SK-N-SH (cell line): ENCODE measurements at regions not wholly inside any gene's neighbourhood (a gene's known extent, or its start where the extent isn't known, plus 50 kb on each side); places are given as distances from the start of the nearest gene placed in this dataset.

Source experiments
- CTCF ChIP-seq: fragments of 200-600 bp; sonication (generic); IDR thresholded peaks from 2 replicates; pipeline ENCODE4 v1.6.1; 2017; ENCODE audit warnings: antibody characterized with exemption, mild to moderate bottlenecking, moderate library complexity
- EZH2phosphoT487 ChIP-seq: fragments of 200-600 bp; sonication (generic); IDR thresholded peaks from 2 replicates; pipeline ENCODE4 v1.6.1; 2017; ENCODE audit warnings: low read depth, mixed run types, mild to moderate bottlenecking, antibody characterized with exemption, moderate library complexity, borderline replicate concordance
- POLR2AphosphoS5 ChIP-seq: IDR thresholded peaks from 2 replicates; pipeline ENCODE4 v1.6.1; 2012; ENCODE audit warnings: low read depth, low read length
- ZBTB33 ChIP-seq: IDR thresholded peaks from 2 replicates; pipeline ENCODE4 v1.4.0; 2012; ENCODE audit warnings: low read depth, borderline replicate concordance
- TF ChIP-seq, protein P1 (sequence below): fragments of 150-350 bp; IDR thresholded peaks from 2 replicates; pipeline ENCODE4 v1.6.1; 2017; ENCODE audit warnings: antibody characterized with exemption, low read length, low read depth, borderline replicate concordance

GRCh38 chr13:65488606-65489005 is 1741.5 kb downstream of the PCDH9 start:
- TF ChIP-seq ZBTB33 = no peak
- TF ChIP-seq EZH2phosphoT487 = no peak
- TF ChIP-seq, protein P1, sequence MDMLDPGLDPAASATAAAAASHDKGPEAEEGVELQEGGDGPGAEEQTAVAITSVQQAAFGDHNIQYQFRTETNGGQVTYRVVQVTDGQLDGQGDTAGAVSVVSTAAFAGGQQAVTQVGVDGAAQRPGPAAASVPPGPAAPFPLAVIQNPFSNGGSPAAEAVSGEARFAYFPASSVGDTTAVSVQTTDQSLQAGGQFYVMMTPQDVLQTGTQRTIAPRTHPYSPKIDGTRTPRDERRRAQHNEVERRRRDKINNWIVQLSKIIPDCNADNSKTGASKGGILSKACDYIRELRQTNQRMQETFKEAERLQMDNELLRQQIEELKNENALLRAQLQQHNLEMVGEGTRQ = no peak
- no peak for TF ChIP-seq CTCF
- TF ChIP-seq POLR2AphosphoS5 = no peak
